Suprapubic skin (tissue), 3 donors: ENCODE measurements at regions not wholly inside any gene's neighbourhood (a gene's known extent, or its start where the extent isn't known, plus 50 kb on each side); places are given as distances from the start of the nearest gene placed in this dataset.

ENCODE experiments used
- CTCF ChIP-seq, 2 donors: fragments of 200-600 bp in 1 of 2; fragments of 450-650 bp in 1 of 2; sonication (generic) in 1 of 2; IDR thresholded peaks; one replicate each; pipeline ENCODE4 v1.5.1; 2016 to 2019; ENCODE audit warnings: antibody characterized with exemption in 2 of 2, mild to moderate bottlenecking in 1 of 2, moderate library complexity in 1 of 2
- POLR2A ChIP-seq, 2 donors: fragments of 450-650 bp; IDR thresholded peaks; one replicate each; pipeline ENCODE4 v1.6.1; 2017; ENCODE audit warnings: antibody characterized with exemption in 2 of 2, mild to moderate bottlenecking in 2 of 2, moderate library complexity in 2 of 2

GRCh38 chr11:79492008-79492407 lies 51.2 kb upstream of the TENM4 start:
- TF ChIP-seq CTCF (IDR thresholded peaks at IDR 0.05) (no peak), POLR2A (IDR thresholded peaks at IDR 0.05) (no peak)
